Esophagus muscularis mucosa (tissue), 4 donors: ENCODE measurements at regions not wholly inside any gene's neighbourhood (a gene's known extent, or its start where the extent isn't known, plus 50 kb on each side); places are given as distances from the start of the nearest gene placed in this dataset.

Experiments
- EP300 ChIP-seq: sonication (generic); formaldehyde crosslinking; IDR thresholded peaks from one replicate; pipeline ENCODE4 v1.6.1; 2017; ENCODE audit warnings: antibody characterized with exemption
- POLR2AphosphoS5 ChIP-seq, 2 donors: sonication (generic); formaldehyde crosslinking; IDR thresholded peaks; one replicate each; pipeline ENCODE4 v1.6.1; 2017; ENCODE audit warnings: antibody characterized with exemption in 2 of 2
- TF ChIP-seq, protein P1 (sequence below), 3 experiments: fragments of 200-600 bp in 2 of 3; fragments of 450-650 bp in 1 of 3; sonication (generic) in 2 of 3; IDR thresholded peaks; one replicate each; pipeline ENCODE4 v1.5.1; 2017 to 2019; ENCODE audit warnings: antibody characterized with exemption in 3 of 3, mild to moderate bottlenecking in 2 of 3, moderate library complexity in 1 of 3

DNA sequence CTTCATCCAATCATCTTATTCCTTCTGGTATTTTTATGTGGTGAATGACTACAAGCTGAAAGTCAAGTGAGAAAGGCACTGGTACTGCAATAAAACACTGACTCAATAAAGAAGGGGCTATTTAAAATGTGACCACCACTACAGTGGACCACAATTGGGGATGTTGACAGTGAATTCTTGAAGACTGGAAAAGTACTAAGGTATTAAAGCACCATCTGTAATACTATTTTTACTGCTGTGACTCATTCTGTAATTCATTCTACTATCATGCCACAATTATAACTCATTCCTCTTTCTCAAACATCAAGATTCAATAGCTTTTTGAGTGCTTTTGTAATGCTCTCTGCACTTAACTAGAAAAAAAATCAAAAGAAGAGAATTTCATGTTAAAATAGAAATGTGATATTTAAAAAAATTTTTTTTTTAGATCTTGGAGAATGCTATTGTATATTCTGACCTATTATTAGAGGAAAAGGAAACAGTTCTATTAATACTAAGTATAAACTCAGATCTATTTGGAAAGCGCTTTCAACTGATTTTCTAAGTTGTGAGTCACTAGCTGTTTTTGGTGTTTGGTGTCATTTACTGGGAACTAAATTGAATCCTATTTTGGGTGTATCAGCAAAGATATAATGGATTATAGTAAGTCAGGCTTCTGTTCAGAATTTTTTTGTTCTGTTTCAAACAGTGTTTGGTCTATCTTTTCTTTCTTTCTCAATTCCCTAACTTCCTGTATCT lies 104.7 kb upstream of the TMEM170B start:
- TF ChIP-seq, protein P1, sequence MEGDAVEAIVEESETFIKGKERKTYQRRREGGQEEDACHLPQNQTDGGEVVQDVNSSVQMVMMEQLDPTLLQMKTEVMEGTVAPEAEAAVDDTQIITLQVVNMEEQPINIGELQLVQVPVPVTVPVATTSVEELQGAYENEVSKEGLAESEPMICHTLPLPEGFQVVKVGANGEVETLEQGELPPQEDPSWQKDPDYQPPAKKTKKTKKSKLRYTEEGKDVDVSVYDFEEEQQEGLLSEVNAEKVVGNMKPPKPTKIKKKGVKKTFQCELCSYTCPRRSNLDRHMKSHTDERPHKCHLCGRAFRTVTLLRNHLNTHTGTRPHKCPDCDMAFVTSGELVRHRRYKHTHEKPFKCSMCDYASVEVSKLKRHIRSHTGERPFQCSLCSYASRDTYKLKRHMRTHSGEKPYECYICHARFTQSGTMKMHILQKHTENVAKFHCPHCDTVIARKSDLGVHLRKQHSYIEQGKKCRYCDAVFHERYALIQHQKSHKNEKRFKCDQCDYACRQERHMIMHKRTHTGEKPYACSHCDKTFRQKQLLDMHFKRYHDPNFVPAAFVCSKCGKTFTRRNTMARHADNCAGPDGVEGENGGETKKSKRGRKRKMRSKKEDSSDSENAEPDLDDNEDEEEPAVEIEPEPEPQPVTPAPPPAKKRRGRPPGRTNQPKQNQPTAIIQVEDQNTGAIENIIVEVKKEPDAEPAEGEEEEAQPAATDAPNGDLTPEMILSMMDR (IDR thresholded peaks at IDR 0.05), result no peak
- no peak for TF ChIP-seq EP300
- peak in 1 of 2 donors; percentile 28 for TF ChIP-seq POLR2AphosphoS5 (IDR thresholded peaks at IDR 0.05)
